NB4 (cell line): ENCODE measurements at regions not wholly inside any gene's neighbourhood (a gene's known extent, or its start where the extent isn't known, plus 50 kb on each side); places are given as distances from the start of the nearest gene placed in this dataset.

Source experiments
- DNase-seq: peaks from one replicate; pipeline ENCODE4 v3.0.0; 2010; ENCODE audit warnings: low read depth
- H3K4me3 ChIP-seq: one replicate; pipeline ENCODE4 v1.5.1; 2011; ENCODE audit warnings: mild to moderate bottlenecking, low read depth, low read length, moderate library complexity
- MYC ChIP-seq: IDR thresholded peaks from 2 replicates; pipeline ENCODE4 v1.6.1; 2011; ENCODE audit warnings: low read depth, low read length
- POLR2A ChIP-seq: IDR thresholded peaks from 2 replicates; pipeline ENCODE4 v1.6.1; 2011; ENCODE audit warnings: mild to moderate bottlenecking; ENCODE audit not compliant: insufficient read length; ENCODE audit errors: extremely low read depth
- TF ChIP-seq, protein P1 (sequence below): IDR thresholded peaks from 2 replicates; pipeline ENCODE4 v1.6.1; 2011; ENCODE audit warnings: low read depth, low read length
- TF ChIP-seq, protein P2 (sequence below): IDR thresholded peaks from one replicate; pipeline ENCODE4 v1.5.1; 2012; ENCODE audit warnings: low read depth, low read length

DNA sequence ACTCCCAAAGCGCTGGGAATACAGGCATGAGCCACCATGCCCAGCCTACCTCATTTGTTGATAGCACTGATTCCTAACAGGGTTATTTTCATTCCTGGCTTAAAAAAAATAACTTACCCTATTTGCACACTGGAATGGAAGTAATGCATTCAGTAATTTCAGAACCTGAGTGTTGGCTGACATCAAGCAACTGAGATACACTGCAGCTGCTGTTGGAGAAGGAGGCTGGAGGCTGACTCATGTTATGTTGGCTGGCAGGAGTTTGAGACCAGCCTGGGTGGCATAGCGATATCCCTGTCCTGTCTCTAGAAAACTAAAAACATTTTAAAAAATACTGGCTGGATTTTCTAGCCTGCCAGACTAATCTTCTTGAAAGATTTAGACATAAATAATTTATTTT lies 385.1 kb upstream of the MEX3C start:
- no peak overlapping the region for H3K4me3 ChIP-seq
- no peak for TF ChIP-seq MYC
- TF ChIP-seq POLR2A: no peak
- TF ChIP-seq, protein P1, sequence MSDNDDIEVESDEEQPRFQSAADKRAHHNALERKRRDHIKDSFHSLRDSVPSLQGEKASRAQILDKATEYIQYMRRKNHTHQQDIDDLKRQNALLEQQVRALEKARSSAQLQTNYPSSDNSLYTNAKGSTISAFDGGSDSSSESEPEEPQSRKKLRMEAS: no peak
- TF ChIP-seq, protein P2, sequence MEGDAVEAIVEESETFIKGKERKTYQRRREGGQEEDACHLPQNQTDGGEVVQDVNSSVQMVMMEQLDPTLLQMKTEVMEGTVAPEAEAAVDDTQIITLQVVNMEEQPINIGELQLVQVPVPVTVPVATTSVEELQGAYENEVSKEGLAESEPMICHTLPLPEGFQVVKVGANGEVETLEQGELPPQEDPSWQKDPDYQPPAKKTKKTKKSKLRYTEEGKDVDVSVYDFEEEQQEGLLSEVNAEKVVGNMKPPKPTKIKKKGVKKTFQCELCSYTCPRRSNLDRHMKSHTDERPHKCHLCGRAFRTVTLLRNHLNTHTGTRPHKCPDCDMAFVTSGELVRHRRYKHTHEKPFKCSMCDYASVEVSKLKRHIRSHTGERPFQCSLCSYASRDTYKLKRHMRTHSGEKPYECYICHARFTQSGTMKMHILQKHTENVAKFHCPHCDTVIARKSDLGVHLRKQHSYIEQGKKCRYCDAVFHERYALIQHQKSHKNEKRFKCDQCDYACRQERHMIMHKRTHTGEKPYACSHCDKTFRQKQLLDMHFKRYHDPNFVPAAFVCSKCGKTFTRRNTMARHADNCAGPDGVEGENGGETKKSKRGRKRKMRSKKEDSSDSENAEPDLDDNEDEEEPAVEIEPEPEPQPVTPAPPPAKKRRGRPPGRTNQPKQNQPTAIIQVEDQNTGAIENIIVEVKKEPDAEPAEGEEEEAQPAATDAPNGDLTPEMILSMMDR: no peak
- no peak for DNase-seq

DNA sequence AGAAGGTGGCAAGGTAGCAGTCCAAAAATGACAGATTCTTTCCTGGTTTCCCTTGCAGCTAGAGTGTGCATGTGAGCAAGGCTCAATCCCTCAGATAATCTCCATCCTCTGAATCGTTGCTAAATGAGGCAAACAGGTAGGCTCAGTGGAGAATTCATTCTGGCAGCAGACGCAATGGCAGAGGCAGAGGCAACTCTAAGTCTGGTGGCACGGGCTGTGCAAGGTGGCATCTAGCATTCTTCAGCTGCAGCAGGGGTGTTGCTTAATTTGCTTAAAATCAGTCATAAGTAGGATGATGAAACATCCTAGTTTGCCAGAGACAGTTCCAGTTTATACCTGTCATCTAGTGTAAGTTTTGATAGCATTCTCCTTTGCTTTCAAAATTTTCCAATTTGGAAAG lies 391.1 kb upstream of the MEX3C start:
- no peak overlapping the region for H3K4me3 ChIP-seq
- TF ChIP-seq POLR2A (no peak), MYC (no peak)
- TF ChIP-seq, protein P2: no peak
- TF ChIP-seq, protein P1: no peak
- DNase-seq: no peak

DNA sequence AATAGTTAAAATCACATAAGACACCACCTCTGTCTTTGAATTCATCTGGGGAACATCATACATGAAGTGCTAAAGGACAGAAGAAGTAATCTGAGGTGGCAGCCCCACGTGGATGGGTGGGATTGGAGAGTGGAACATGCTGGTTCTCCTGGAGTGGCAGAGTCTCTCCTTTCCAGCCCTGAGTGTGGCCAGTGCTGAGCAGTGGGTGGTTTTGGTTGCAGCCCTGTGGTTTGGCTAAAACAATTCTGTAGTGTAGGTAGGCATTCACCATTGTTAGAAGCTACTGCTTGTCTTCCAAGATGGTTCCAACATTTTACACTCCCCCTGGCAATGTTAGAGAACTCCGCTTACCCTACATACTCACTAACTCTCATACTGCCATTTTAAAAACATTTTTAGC lies 396.4 kb upstream of the MEX3C start:
- no peak for TF ChIP-seq MYC
- no peak for TF ChIP-seq POLR2A
- TF ChIP-seq, protein P2: no peak
- TF ChIP-seq, protein P1: no peak
- H3K4me3 ChIP-seq: no peak overlapping the region
- no peak for DNase-seq

DNA sequence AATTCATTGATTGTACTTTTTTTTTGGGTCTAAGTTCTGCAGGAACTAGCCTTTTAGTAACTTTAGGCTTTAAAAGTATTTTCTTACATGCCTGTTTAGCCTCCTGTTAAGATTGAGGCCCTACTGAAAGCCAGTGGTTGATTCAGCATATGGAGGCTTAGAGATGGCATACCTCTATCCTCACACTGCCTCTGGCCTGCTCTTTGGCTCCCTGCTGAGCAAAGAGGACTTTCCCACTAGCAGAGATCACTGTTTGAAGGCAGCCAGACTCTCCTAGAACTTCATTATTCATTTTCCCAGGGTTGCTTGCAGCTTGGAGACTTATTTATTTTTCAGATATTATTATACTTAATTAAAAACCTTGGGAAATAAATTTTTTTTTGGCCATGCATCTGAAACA lies 405.6 kb upstream of the MEX3C start:
- no peak for DNase-seq
- TF ChIP-seq POLR2A: no peak
- TF ChIP-seq, protein P1: no peak
- TF ChIP-seq MYC: no peak
- TF ChIP-seq, protein P2: no peak
- no peak overlapping the region for H3K4me3 ChIP-seq

DNA sequence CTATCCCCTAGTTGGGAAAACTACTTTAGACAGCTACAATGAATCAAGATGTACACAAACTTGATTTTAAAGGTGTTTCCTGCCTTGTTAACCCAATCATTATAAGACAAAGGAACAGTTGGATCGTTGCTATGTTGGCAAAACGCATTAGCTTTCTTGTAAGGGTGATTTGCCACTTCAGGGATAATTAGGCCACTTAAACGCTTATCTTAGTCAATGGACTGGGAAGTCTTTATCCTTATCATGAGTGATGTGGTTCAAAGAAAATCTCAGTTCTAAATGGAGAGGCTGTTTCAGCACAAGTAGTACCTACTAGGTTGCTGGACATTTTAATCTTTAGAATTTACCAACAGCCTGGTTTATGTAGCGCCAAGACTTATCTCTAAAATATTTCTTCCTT lies 406.1 kb upstream of the MEX3C start:
- TF ChIP-seq, protein P2: no peak
- TF ChIP-seq, protein P1: no peak
- no peak for TF ChIP-seq MYC
- TF ChIP-seq POLR2A: no peak
- H3K4me3 ChIP-seq: no peak overlapping the region
- DNase-seq: no peak

DNA sequence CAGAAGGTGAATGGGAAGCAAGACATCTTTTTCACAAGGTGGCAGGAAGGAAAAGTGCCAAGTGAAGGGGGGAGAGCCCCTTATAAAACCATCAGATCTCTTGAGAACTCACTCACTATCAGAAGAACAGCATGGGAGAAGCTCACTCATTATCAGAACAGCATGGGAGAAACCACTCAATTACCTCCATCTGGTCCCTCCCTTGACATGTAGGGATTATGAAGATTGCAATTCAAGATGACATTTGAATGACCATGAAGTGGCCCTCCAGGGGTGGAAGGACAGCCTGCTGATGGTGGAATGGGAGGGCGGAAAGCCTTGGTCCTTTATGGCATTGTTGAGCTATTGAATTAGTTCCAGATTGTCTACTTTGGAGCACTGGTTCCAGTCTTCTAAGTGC lies 413.0 kb upstream of the MEX3C start:
- no peak overlapping the region for H3K4me3 ChIP-seq
- DNase-seq: no peak
- TF ChIP-seq, protein P2: no peak
- no peak for TF ChIP-seq POLR2A
- TF ChIP-seq, protein P1: no peak
- no peak for TF ChIP-seq MYC
